HepG2 (cell line): ENCODE measurements at regions not wholly inside any gene's neighbourhood (a gene's known extent, or its start where the extent isn't known, plus 50 kb on each side); places are given as distances from the start of the nearest gene placed in this dataset.

Source experiments
- CEBPB ChIP-seq: IDR thresholded peaks from 2 replicates; pipeline ENCODE4 v1.6.1; 2011; ENCODE audit warnings: low read depth, low read length, improper control_type of control experiment, borderline replicate concordance
- CENPX ChIP-seq: sonication (generic); formaldehyde crosslinking; IDR thresholded peaks from 2 replicates; pipeline ENCODE4 v1.9.0; 2021; ENCODE audit warnings: mild to moderate bottlenecking, missing genetic modification reagents, moderate library complexity
- FOXK2 ChIP-seq: fragments of 450-650 bp; IDR thresholded peaks from 2 replicates; pipeline ENCODE4 v1.6.1; 2016
- POLR2AphosphoS5 ChIP-seq: IDR thresholded peaks from 2 replicates; pipeline ENCODE4 v1.6.1; 2012; ENCODE audit warnings: low read depth, low read length
- SIN3B ChIP-seq: fragments of 150-350 bp; IDR thresholded peaks from 2 replicates; pipeline ENCODE4 v1.6.1; 2014; ENCODE audit warnings: low read length
- TEAD3 ChIP-seq: optimal IDR thresholded peaks from 2 replicates; pipeline ENCODE3; 2016; ENCODE audit warnings: borderline replicate concordance
- ZKSCAN1 ChIP-seq: fragments of 150-350 bp; IDR thresholded peaks from 2 replicates; pipeline ENCODE4 v1.6.1; 2014; ENCODE audit warnings: low read length
- ZNF776 ChIP-seq: sonication (generic); formaldehyde crosslinking; IDR thresholded peaks from 2 replicates; pipeline ENCODE4 v1.4.0; 2020; ENCODE audit warnings: mild to moderate bottlenecking, missing genetic modification reagents
- TF ChIP-seq, protein P1 (sequence below): IDR thresholded peaks from 2 replicates; pipeline ENCODE4 v1.6.1; 2016; ENCODE audit warnings: low read depth, missing genetic modification reagents, missing compliant biosample characterization
- TF ChIP-seq, protein P2 (sequence below): sonication (generic); formaldehyde crosslinking; IDR thresholded peaks from 2 replicates; pipeline ENCODE4 v1.5.0; 2020; ENCODE audit warnings: mild to moderate bottlenecking, missing genetic modification reagents, moderate library complexity
- TF ChIP-seq, protein P3 (sequence below): sonication (generic); formaldehyde crosslinking; IDR thresholded peaks from 2 replicates; pipeline ENCODE4 v1.5.1; 2020; ENCODE audit warnings: mild to moderate bottlenecking, missing genetic modification reagents, moderate library complexity
- TF ChIP-seq, protein P4 (sequence below): sonication (generic); formaldehyde crosslinking; IDR thresholded peaks from 2 replicates; pipeline ENCODE4 v1.5.0; 2020; ENCODE audit warnings: mild to moderate bottlenecking, low read depth, missing genetic modification reagents, borderline replicate concordance
- TF ChIP-seq, protein P5 (sequence below): sonication (generic); formaldehyde crosslinking; IDR thresholded peaks from 2 replicates; pipeline ENCODE4 v1.5.0; 2020; ENCODE audit warnings: mild to moderate bottlenecking, missing genetic modification reagents

DNA sequence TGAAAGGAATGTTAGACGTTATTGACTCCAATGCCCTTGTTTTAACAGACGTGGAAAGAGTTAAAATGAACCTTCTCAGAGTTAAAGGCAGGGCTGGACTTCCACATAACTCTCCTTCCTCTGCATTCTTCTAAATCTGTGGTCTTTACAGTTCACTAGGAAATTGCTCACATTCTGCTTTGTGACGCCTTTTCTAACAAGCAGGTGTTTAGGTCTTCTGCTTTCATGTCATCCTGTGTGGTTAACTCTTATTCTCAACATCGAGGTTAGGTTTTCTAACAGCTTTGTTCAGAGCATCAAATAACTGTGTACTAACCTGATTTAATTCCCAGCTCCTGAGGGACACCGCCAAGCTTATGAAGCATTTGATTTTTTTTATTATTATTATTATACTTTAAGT lies 81.3 kb upstream of the NT5E start:
- no peak for TF ChIP-seq CENPX (CRISPR knock-in tag)
- TF ChIP-seq, protein P1, sequence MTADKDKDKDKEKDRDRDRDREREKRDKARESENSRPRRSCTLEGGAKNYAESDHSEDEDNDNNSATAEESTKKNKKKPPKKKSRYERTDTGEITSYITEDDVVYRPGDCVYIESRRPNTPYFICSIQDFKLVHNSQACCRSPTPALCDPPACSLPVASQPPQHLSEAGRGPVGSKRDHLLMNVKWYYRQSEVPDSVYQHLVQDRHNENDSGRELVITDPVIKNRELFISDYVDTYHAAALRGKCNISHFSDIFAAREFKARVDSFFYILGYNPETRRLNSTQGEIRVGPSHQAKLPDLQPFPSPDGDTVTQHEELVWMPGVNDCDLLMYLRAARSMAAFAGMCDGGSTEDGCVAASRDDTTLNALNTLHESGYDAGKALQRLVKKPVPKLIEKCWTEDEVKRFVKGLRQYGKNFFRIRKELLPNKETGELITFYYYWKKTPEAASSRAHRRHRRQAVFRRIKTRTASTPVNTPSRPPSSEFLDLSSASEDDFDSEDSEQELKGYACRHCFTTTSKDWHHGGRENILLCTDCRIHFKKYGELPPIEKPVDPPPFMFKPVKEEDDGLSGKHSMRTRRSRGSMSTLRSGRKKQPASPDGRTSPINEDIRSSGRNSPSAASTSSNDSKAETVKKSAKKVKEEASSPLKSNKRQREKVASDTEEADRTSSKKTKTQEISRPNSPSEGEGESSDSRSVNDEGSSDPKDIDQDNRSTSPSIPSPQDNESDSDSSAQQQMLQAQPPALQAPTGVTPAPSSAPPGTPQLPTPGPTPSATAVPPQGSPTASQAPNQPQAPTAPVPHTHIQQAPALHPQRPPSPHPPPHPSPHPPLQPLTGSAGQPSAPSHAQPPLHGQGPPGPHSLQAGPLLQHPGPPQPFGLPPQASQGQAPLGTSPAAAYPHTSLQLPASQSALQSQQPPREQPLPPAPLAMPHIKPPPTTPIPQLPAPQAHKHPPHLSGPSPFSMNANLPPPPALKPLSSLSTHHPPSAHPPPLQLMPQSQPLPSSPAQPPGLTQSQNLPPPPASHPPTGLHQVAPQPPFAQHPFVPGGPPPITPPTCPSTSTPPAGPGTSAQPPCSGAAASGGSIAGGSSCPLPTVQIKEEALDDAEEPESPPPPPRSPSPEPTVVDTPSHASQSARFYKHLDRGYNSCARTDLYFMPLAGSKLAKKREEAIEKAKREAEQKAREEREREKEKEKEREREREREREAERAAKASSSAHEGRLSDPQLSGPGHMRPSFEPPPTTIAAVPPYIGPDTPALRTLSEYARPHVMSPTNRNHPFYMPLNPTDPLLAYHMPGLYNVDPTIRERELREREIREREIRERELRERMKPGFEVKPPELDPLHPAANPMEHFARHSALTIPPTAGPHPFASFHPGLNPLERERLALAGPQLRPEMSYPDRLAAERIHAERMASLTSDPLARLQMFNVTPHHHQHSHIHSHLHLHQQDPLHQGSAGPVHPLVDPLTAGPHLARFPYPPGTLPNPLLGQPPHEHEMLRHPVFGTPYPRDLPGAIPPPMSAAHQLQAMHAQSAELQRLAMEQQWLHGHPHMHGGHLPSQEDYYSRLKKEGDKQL (CRISPR knock-in tag), result no peak
- TF ChIP-seq, protein P2, sequence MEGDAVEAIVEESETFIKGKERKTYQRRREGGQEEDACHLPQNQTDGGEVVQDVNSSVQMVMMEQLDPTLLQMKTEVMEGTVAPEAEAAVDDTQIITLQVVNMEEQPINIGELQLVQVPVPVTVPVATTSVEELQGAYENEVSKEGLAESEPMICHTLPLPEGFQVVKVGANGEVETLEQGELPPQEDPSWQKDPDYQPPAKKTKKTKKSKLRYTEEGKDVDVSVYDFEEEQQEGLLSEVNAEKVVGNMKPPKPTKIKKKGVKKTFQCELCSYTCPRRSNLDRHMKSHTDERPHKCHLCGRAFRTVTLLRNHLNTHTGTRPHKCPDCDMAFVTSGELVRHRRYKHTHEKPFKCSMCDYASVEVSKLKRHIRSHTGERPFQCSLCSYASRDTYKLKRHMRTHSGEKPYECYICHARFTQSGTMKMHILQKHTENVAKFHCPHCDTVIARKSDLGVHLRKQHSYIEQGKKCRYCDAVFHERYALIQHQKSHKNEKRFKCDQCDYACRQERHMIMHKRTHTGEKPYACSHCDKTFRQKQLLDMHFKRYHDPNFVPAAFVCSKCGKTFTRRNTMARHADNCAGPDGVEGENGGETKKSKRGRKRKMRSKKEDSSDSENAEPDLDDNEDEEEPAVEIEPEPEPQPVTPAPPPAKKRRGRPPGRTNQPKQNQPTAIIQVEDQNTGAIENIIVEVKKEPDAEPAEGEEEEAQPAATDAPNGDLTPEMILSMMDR (CRISPR knock-in tag), result no peak
- no peak for TF ChIP-seq CEBPB
- no peak for TF ChIP-seq FOXK2
- TF ChIP-seq POLR2AphosphoS5, result no peak
- TF ChIP-seq, protein P3, sequence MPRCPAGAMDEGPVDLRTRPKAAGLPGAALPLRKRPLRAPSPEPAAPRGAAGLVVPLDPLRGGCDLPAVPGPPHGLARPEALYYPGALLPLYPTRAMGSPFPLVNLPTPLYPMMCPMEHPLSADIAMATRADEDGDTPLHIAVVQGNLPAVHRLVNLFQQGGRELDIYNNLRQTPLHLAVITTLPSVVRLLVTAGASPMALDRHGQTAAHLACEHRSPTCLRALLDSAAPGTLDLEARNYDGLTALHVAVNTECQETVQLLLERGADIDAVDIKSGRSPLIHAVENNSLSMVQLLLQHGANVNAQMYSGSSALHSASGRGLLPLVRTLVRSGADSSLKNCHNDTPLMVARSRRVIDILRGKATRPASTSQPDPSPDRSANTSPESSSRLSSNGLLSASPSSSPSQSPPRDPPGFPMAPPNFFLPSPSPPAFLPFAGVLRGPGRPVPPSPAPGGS (CRISPR knock-in tag), result no peak
- no peak for TF ChIP-seq ZNF776 (CRISPR knock-in tag)
- TF ChIP-seq, protein P4, sequence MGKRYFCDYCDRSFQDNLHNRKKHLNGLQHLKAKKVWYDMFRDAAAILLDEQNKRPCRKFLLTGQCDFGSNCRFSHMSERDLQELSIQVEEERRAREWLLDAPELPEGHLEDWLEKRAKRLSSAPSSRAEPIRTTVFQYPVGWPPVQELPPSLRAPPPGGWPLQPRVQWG, result no peak
- TF ChIP-seq ZKSCAN1, result no peak
- TF ChIP-seq, protein P5, sequence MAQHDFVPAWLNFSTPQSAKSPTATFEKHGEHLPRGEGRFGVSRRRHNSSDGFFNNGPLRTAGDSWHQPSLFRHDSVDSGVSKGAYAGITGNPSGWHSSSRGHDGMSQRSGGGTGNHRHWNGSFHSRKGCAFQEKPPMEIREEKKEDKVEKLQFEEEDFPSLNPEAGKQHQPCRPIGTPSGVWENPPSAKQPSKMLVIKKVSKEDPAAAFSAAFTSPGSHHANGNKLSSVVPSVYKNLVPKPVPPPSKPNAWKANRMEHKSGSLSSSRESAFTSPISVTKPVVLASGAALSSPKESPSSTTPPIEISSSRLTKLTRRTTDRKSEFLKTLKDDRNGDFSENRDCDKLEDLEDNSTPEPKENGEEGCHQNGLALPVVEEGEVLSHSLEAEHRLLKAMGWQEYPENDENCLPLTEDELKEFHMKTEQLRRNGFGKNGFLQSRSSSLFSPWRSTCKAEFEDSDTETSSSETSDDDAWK (CRISPR knock-in tag), result no peak
- no peak for TF ChIP-seq SIN3B
- no peak for TF ChIP-seq TEAD3 (CRISPR knock-in tag)
